ENCODE measurements at regions not wholly inside any gene's neighbourhood (a gene's known extent, or its start where the extent isn't known, plus 50 kb on each side); places are given as distances from the start of the nearest gene placed in this dataset.
A peak's percentile ranks its signal among the peaks of the same experiment; 100 is the strongest.

DNA sequence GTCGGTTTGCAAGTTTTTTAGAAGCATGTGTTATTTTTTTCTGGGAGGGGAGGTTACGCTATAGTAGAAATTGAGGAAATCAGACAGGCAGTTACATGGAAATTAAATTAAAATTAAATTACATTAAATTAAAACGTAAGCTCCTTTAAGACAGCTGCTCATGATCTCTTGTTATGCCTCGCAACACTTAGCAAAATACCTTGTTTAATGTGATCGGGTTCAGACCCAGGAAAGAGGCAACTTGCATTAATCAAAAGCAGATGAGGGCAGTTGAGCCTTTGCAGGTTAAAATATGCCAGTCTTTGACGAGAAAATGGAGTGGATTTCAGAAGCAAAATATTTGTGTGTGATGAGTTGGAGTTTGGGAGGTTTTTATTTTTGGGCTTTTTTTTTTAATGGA lies 651.8 kb downstream of the INHBA start:
- DNase-seq (ENCODE audit: low read depth, low spot score), result no peak

DNA sequence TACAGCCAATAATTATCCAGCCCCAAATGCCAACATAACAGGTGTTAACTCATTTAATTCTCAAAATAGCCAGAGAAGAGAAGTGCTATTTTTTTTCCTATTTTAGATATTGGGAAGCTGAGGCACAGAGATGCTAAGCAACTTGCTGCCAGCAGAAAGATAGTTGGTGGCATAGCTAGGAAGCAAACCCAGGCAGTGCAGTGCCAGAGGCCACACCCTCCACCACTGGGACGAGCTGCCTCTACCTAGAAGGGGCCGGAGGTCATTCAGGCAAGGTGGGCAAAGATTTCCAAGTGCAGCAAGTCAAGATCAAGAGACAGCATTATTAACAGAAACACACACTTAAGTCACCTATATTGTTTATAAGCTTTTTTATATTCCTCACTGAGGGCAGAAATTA lies 654.1 kb downstream of the INHBA start:
- DNase-seq (ENCODE audit: low read depth, low spot score), result no peak

DNA sequence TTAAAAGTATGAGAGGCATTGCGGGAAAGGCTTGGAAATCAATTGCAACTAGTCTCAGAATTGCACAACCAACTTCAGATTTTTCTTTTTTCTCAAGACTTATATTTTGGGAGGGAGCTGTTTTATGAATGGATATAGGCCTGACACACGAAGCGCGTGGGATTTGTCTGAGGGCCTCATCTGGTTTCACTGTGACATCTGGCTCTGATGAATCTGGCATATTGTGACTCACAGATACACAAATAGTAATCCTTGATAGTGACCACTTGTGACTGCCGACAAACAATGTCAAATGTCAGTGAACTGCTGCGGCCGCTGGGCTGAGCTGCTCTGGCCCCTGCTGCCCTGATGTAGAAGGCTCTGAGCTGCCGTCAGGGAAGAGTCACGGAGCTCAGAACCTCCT lies 655.1 kb downstream of the INHBA start:
- no peak for DNase-seq (ENCODE audit: low read depth, low spot score)

DNA sequence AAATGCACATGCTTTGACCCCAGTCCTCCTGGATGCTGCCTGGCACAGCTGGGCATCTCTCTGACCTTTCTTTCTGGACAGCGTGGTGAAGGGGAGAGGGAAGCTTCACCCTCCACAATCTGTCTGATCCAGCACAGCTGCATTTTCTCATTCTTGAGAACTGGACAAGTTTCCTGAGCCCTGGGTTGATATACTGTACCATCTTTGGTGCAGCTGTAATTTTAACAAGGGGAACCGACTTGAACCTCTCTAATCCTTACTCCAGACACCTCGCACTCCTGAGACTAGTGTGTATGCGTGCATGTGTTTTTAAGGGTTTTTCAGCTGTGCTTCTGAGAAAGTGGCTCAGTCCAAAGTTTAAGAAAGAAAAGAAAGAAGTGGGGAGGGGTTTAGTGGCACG lies 655.7 kb downstream of the INHBA start:
- DNase-seq (ENCODE audit: low read depth, low spot score), result no peak

DNA sequence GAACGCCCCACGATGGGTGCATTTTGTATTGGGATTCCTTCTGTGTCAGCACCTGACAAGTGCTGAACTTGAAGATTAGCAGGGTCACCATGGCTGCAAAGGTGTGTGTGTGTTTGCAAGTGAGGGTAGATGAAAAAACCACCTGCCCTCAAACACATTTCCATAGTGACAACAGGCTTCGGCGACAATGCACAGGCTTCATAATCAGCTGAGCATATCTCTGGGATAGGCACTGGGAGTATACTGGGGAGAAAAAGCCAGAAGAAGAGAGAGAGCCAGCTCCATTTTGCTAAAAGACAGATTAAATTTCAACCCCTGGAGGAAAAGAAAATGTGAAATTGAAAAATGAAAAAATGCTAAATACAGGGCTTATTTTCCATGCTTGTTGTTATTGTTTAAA lies 656.1 kb downstream of the INHBA start:
- no peak for DNase-seq (ENCODE audit: low read depth, low spot score)

DNA sequence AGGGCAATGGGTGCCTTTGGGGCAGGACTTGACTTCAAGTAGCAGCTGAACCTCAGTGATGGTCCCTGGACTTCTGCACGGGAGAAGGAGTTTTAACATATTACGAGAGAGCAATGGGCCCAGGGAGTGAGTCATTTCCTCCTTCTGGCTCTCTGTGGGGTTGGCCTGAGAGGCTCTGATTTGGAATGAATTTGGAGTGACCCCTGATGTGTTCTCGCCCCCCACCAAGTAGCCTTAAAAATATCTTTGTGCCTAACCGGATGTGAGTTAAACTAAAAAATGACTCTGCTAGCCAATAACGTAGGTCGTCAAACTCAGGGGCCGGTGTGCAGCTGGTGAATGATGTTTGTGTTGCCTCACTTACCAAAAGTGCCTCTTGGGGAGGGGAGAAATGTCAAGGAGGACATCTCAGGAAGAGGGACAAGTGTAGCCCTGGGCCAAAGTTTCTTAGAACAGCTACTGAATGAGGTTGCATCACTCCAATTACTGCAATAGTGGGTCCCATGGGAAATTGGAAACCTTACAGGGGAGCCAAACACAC lies 656.6 kb downstream of the INHBA start:
- DNase-seq (ENCODE audit: low read depth, low spot score), result no peak

DNA sequence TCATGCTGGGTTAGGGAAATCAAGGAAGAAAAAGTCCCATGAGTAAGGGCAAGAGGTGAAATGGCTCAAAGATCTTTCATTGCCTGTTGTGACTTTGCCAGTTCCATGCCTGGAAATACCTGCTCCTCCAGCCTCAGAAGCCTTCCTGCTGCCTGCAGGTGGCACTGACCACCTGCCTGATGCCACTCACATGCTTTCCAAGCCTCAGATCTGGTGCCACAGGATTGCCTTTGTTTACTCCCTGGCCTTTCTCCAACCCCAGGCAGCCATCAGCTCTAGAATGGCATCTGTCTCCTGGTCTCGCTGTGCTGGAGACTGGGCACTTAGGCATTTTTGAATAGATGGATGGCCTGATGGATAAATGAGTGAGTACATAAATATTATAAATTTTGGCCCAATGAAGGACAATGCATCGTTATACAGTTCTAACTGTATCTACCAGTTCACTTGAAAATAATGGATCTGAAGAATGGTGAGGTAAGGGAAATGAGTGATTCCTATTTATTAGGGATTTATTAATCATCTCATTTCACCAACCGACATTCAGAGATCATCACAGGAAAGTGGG lies 657.2 kb downstream of the INHBA start:
- no peak for DNase-seq (ENCODE audit: low read depth, low spot score)

DNA sequence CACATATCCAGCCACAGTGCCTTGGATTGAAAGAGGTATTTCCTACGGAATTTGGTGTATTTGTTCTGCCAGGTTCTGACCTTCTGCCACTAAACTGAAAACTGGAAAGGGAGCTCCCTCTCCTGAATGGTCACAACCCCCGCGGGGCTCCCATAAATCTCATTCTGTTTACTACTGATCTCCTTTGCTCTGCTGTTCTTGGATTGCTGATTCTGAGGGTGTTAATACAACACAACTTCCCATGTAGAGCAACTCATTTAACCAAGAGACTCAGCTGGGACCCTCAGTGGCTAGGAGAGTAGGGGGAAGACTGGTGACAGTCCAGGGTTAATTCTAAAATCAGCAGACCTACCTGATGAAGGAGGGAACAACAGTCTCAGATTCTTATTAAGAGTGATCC lies 662.9 kb downstream of the INHBA start:
- no peak for DNase-seq (ENCODE audit: low read depth, low spot score)

DNA sequence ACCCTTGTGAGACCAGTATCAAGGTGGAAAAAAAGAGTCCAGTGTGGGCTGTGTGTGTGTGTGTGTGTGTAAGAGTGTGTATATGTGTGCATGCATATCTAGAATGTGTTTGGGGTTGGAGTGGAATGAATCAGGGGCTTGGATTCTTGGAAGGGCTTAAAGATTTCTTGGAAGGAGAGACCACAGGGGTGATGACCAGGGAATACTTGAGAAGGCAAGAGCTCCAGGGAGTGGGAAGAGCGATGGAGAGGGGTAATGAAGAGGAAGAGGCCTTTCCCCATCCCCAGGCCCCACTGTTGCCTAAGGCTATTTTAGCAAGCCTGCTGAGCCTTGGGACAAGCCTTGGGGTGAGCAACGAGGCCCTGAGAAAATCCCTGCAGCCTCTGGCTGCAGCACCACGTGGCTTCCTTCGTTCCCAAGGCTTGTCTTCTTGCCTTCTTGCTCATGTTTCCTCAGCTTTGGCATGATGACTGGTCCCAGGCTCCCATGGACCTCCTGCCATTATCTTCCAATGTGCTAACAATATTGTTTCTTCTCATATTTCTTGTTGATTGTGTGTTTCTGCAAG lies 663.4 kb downstream of the INHBA start:
- DNase-seq (ENCODE audit: low read depth, low spot score), result no peak

DNA sequence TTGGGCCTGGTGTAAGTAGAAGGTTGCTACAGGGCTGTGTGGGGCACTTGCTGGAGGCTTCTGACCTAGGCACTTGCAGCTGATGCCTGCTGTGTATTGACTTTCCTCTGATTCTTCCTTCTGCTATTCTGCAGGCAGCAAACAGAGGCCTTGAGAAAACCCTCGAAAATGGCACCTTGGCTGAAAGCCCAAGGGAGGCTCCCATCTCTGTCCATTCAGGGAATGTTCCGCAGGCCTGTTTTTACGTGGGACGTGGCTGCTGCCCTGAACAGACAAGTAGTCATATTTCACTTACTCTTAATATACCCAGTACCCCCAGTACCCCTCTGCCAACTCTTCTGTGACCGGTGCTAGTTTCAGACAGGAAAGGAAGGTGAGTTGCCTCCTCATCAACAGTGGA lies 664.7 kb downstream of the INHBA start:
- no peak for DNase-seq (ENCODE audit: low read depth, low spot score)

DNA sequence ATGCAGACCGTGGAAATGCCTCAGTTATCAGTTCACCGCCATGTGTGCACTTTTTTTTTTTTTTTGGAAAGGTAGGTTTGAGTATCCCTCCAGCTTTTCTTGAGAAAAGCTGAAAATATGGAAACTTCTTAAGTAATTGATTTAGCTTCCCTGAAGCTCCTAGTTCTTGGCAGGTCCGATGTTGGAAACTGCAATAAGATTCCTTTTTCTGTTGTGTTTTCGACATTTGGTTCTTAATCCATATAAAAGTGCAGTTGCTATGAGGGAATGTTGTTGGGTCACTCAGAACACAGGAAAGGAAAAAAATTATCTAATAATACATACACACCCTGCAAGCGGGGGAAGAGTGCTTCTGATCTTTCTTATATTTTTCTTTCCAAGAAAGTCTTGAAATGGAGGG lies 665.2 kb downstream of the INHBA start:
- no peak for DNase-seq (ENCODE audit: low read depth, low spot score)

DNA sequence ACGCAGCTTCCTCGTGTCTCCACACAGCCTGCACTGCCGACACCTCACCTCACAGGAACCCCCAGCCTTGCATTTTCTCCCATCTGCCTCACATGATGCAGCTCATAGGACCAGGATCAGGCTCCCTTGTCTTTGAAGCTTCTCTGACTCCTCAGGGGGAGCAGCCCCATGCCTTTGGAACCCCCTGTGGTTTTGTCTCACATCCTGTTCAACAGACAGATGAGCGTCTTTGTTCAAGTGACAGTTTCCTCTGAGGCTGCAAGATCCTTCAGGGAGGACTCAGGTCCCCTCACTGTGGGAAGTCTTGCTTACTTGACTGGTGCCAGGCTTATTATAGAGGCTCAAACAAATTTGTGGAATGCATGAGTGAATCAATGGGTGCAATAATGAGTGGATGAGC lies 667.1 kb downstream of the INHBA start:
- no peak for DNase-seq (ENCODE audit: low read depth, low spot score)

DNA sequence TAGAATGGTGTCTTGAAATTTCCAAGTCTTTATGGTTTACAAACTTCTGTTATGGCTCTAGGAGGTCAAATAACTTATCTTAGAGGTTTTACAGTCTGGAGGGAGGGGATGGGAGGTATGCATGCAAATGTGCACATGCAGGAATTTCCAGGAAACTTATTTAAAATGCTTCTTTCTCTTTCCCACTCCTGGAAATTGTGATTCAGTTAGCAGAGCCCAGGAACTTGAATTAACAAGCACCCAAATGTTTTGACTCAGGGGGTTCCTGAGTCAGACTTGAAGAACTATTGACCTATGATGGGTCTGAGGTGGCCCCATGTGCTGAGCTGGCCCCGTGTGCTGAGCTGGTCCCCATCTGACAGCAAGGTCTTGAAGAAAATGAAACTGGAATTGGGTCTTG lies 669.4 kb downstream of the INHBA start:
- DNase-seq (ENCODE audit: low read depth, low spot score), result no peak

DNA sequence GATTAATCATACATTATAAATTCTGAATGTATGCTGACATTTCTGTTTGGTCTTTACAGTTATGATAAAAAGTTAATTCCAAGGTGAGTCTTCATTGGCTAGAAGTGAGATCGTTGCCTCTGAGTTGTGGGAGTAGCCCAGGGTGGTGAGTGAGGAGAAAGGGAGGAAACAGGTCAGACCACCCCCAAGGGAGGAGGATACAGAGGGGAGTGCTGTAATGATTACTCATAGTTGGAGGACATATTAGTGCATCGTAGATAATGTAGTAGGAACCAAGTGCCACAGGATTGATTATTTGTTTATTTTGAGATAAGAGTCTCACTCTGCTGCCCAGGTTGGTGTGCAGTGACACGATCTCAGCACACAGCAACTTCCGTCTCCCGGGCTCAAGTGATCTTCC lies 672.2 kb downstream of the INHBA start:
- no peak for DNase-seq (ENCODE audit: low read depth, low spot score)

DNA sequence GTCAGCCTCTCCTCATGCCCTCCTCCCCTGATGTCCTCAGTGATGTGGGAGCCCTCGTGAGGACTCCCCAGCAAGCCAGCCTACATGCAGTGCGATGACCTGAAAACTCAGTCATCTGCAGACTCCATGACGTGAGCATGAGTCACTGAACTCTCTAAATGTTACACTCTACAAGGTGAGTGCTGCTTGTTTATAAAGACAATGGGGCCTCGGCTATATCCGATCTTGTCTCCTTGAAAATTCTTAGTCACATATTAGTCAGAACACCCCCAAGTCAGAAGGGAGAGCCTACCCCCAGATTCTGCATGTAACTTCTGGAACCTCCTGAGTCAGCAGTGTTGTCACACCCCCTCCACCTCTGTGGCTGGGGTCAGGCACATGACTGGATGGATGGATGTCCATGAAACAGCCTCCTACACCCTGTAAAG lies 673.8 kb downstream of the INHBA start:
- no peak for DNase-seq (ENCODE audit: low read depth, low spot score)

DNA sequence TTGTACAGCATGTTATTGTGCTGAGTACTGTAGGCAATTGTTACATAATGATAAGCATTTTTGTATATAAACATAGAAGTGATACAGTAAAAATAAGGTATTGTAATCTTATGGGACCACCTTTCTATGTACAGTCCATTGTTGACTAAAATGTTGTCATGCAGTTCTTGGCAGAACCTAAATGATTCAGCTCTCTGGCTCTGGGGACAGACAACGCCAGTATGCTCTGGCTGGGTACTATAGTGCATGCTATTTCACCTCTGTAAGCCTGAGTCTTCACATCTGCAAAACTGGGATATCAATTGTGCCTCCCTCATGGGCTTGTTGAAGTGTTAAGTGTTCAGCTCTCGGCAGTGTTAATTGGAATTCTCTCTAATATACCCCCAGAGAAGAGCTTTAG lies 674.3 kb downstream of the INHBA start:
- no peak for DNase-seq (ENCODE audit: low read depth, low spot score)

DNA sequence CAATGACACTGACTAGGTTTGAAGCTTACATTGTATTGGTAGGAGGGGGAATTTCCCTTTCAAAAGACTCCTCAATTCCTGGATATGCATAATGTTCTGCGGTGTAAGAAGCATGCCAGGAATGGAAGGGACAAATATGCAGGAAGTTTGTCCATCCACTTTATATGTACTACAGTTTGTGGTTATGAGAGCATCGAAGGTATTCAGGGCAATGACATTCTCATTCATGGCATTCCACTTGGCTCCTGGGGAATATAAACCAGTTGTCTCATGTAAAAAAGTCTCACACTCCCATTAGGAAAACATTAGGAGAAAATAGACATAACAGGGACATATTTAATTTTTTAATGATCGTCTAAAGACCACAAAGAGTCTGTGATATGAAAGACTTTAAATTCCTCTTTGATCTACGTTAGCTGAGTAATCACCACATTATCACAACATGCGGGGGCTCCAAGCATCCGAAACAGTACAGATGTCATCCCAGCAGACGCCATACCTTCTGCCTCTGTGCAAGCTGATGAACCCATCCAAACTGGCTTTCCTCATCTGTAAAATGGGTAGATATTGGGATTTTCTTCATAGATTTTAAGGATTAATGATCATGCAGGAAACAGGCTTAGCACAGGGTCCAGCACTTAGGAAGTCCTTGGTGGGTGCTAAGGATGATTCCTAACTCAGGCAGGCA lies 675.3 kb downstream of the INHBA start:
- DNase-seq (ENCODE audit: low read depth, low spot score), result no peak

DNA sequence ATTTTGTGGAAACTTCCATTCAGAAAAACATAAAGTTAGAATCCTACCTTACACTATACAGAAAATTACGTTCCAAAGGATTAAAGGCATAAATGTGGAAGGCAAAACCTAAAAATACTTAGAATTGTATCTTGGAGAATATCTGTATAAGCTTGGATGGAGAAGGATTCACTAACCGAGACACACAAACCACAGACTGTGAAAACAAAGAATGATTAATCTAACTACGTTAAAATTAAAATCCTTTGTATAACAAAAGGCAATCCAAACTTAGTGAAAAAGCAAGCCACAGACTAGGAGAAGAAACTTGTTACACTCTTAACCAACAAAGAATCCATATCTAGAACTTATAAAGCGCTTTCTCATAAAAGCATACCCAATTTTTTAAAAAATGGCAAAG lies 678.8 kb downstream of the INHBA start:
- DNase-seq (ENCODE audit: low read depth, low spot score), result no peak

DNA sequence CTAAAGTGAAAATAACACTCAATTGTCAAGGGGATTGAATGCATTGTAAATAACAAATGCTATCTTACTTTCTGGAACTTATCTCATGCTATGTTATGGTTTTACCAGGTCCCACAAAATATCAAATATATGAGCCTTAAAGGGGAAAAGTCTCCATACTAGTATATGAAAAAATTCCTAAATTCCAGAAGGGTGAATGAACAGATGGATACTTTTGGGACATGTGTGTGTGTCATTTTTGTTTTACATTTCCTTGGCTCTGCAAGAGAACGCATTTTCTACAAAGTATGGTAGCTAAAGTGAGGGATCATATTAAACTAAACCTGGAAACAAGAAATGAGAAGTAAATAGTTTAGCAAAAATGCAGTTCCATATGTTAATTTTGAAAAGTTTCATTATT lies 682.8 kb downstream of the INHBA start:
- DNase-seq (ENCODE audit: low read depth, low spot score), result no peak

DNA sequence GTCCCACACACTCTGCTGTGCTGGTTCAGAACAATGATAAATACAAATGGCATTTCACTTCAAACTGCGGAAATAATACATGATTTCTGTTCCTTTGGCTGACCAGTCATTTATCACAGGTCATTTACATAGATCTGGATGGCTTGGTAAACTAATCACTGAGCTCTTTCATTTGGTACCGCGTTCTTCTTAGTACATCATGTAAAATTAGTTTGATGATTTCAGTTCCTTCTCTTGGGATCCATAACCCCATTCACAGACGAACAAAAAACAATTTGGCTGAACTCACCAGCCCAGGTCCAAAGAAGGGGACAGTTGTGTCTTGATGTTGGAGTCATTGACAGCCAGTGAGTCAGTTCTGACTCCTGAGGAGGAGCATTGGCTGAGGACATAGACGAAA lies 689.8 kb downstream of the INHBA start:
- no peak for DNase-seq (ENCODE audit: low read depth, low spot score)

DNA sequence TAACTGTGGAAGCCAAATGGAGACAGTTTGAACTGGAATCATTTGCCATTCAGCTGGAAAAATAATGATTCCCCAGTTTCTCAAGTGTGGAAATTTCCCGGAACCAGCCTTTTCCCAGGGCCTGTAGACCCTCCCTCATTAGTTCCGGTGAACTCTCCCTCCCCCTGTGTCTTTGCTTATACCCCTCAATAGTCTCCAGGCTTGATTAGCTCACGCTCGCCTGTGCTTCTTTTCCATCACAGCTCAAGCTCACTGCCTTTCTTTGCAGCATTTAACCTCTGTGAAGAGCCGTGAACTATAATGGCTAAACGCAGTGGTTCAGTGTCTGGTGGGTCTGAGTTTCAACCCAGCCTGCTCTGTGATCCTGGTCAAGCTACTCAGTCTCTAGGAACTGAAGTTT lies 690.8 kb downstream of the INHBA start:
- no peak for DNase-seq (ENCODE audit: low read depth, low spot score)

DNA sequence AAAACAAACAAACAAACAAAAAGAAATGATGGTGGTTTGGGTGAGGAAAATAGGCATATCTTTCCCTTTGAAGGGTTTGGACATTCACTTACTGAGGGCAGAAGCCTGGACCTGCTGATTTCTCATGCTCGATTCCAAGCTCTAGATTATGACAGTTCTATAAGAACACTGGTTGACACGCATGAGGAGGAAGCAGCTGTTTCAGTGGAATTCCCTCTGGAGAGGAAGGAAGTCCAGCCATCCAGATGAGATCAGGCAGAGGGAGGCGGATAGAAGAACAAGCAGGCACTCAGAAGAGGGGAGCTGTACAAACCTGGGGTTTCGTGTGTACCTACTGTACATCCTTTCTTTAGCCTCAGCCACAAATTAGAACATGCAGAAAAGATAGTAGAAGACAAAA lies 691.9 kb downstream of the INHBA start:
- peak; percentile 33 for DNase-seq (ENCODE audit: low read depth, low spot score)

DNA sequence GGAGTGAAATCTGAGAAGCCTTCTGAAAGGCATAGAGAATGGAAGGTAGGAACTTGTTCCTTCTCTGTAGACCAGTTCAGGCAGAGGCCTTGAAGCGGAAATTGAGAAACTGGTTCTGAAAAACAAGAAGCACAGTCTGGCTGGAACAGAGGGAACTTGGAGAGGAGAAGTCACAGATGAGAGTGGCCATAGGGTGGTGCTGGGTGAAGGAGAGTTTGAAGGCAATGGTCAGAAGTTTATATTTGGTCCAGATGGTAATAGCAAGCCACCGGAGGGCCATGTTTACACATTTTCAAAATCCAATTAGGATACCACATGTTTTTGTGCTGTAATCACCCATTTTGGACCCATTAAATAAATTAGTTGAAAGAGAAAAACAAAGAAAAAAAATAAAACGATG lies 692.5 kb downstream of the INHBA start:
- no peak for DNase-seq (ENCODE audit: low read depth, low spot score)

Data from pulmonary artery endothelial cell (primary cell).